Epithelial cell of esophagus (primary cell): ENCODE measurements at regions not wholly inside any gene's neighbourhood (a gene's known extent, or its start where the extent isn't known, plus 50 kb on each side); places are given as distances from the start of the nearest gene placed in this dataset.

Experiments
- DNase-seq: peaks from one replicate; pipeline ENCODE4 v3.0.0; 2010; ENCODE audit warnings: low read depth
- H3K4me3 ChIP-seq: 2 replicates; pipeline ENCODE4 v1.5.1; 2011; ENCODE audit warnings: mild to moderate bottlenecking, low read length, control low read depth
- CTCF ChIP-seq: IDR thresholded peaks from 2 replicates; pipeline ENCODE4 v1.5.1; 2011; ENCODE audit warnings: low read depth, mild to moderate bottlenecking, low read length, control low read depth, inconsistent platforms; ENCODE audit not compliant: insufficient read depth; ENCODE audit errors: missing control alignments

- no peak overlapping the region for H3K4me3 ChIP-seq
- no peak for TF ChIP-seq CTCF
- DNase-seq, result peak; percentile 92
These were observed 68.0 kb downstream of the ZFP36L2 start for GRCh38 chr2:43158259-43158880.

- DNase-seq, result peak; percentile 83
- H3K4me3 ChIP-seq, result no peak overlapping the region
- no peak for TF ChIP-seq CTCF
These were observed 68.7 kb downstream of the ZFP36L2 start for GRCh38 chr2:43157506-43158246.

- H3K4me3 ChIP-seq, result no peak overlapping the region
- no peak for TF ChIP-seq CTCF
- no peak for DNase-seq
These were observed 70.5 kb downstream of the ZFP36L2 start for GRCh38 chr2:43155851-43156411.

GRCh38 chr2:43154685-43155084 is 71.7 kb downstream of the ZFP36L2 start:
- TF ChIP-seq CTCF, result no peak
- peak; percentile 41 for DNase-seq
- H3K4me3 ChIP-seq, result no peak overlapping the region

GRCh38 chr2:43152741-43153647 is 73.4 kb downstream of the ZFP36L2 start:
- TF ChIP-seq CTCF, result no peak
- peak; percentile 35 for DNase-seq
- no peak overlapping the region for H3K4me3 ChIP-seq

GRCh38 chr2:43152186-43152585 is 74.2 kb downstream of the ZFP36L2 start:
- DNase-seq, result no peak
- H3K4me3 ChIP-seq, result no peak overlapping the region
- TF ChIP-seq CTCF, result no peak
